GM21737 (cell line): ENCODE measurements at regions not wholly inside any gene's neighbourhood (a gene's known extent, or its start where the extent isn't known, plus 50 kb on each side); places are given as distances from the start of the nearest gene placed in this dataset.

Experiments
- ATAC-seq: cut with Tn5 transposase; IDR thresholded peaks from one replicate; pipeline ENCODE4 v1.9.1; 2021; ENCODE audit warnings: mild to moderate bottlenecking, moderate library complexity; ENCODE audit not compliant: unreplicated experiment

GRCh38 chr2:47620770-47621437 lies 50.1 kb upstream of the KCNK12 start:
- no peak for ATAC-seq
